Thoracic aorta (tissue), 2 donors: ENCODE measurements at regions not wholly inside any gene's neighbourhood (a gene's known extent, or its start where the extent isn't known, plus 50 kb on each side); places are given as distances from the start of the nearest gene placed in this dataset.
A peak's percentile ranks its signal among the peaks of the same experiment; 100 is the strongest.

ENCODE experiments used
- ATAC-seq: fragments of 150-250 bp; one replicate; pipeline ENCODE4 v1.8.0; 2017; ENCODE audit warnings: low read depth; ENCODE audit not compliant: insufficient number of reproducible peaks, low FRiP score
- DNase-seq: peaks from one replicate; pipeline ENCODE4 v3.0.0-alpha.2; 2020; ENCODE audit warnings: low spot score
- H3K27ac ChIP-seq, 2 donors: fragments of 200-600 bp; sonication (generic); 1 replicate in 1 of 2; 2 replicates in 1 of 2; pipeline ENCODE4 v1.5.1; 2016; ENCODE audit warnings: mild to moderate bottlenecking in 2 of 2, moderate library complexity in 2 of 2
- H3K27me3 ChIP-seq: fragments of 200-600 bp; sonication (generic); replicated peaks from 2 replicates; pipeline ENCODE4 v1.6.0; 2016; ENCODE audit warnings: mild to moderate bottlenecking; ENCODE audit not compliant: insufficient read depth
- H3K36me3 ChIP-seq: fragments of 200-600 bp; sonication (generic); one replicate; pipeline ENCODE4 v1.5.1; 2016
- H3K4me1 ChIP-seq, 2 donors: fragments of 200-600 bp; sonication (generic); 1 replicate in 1 of 2; 2 replicates in 1 of 2; pipeline versions ENCODE4 v1.5.1 to v1.6.0; 2016; ENCODE audit warnings: low read depth in 2 of 2, mild to moderate bottlenecking in 1 of 2; ENCODE audit not compliant: control insufficient read depth in 1 of 2
- H3K4me3 ChIP-seq: fragments of 200-600 bp; sonication (generic); 2 replicates; pipeline ENCODE4 v1.5.1; 2016; ENCODE audit warnings: mild to moderate bottlenecking
- H3K9me3 ChIP-seq: fragments of 200-600 bp; sonication (generic); 2 replicates; pipeline ENCODE4 v1.5.1; 2016
- TF ChIP-seq, protein P1 (sequence below): fragments of 200-600 bp; sonication (generic); IDR thresholded peaks from one replicate; pipeline ENCODE4 v1.5.1; 2019; ENCODE audit warnings: antibody characterized with exemption

DNA sequence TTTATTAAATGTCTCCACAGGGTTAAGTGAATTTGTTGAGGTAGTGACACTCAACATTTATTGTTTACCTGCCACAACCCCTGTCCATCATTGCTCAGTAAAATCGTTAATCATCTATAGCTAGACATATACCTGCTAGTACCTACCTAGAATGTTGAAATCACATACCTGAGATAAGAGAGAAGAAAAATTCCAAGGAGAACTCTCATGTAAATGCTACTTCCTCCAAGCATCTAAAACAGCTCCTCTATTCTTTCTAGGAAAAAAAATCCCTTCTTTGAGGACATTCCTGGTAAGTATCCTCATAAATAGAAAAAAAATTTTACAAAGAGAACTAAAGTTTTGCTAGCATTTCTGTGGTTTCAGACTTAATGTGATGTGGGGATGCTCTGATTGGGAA, 325.1 kb downstream of the DAD1 start:
- H3K4me3 ChIP-seq, result no peak overlapping the region
- DNase-seq (no peak), ATAC-seq (no peak)
- no peaks in the 10 kb centered on the region for H3K36me3 ChIP-seq
- H3K4me1 ChIP-seq, result peaks cover 13 to 15% of the 10 kb centered on the region in 2 donors
- peak overlapping the region in 1 of 2 donors; percentile 78 for H3K27ac ChIP-seq
- TF ChIP-seq, protein P1, sequence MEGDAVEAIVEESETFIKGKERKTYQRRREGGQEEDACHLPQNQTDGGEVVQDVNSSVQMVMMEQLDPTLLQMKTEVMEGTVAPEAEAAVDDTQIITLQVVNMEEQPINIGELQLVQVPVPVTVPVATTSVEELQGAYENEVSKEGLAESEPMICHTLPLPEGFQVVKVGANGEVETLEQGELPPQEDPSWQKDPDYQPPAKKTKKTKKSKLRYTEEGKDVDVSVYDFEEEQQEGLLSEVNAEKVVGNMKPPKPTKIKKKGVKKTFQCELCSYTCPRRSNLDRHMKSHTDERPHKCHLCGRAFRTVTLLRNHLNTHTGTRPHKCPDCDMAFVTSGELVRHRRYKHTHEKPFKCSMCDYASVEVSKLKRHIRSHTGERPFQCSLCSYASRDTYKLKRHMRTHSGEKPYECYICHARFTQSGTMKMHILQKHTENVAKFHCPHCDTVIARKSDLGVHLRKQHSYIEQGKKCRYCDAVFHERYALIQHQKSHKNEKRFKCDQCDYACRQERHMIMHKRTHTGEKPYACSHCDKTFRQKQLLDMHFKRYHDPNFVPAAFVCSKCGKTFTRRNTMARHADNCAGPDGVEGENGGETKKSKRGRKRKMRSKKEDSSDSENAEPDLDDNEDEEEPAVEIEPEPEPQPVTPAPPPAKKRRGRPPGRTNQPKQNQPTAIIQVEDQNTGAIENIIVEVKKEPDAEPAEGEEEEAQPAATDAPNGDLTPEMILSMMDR, result no peak
- H3K27me3 ChIP-seq, result no peaks in the 10 kb centered on the region
- H3K9me3 ChIP-seq, result no peaks in the 10 kb centered on the region

GRCh38 chr14:22262881-22263280, 326.1 kb downstream of the DAD1 start:
- peaks cover 13 to 15% of the 10 kb centered on the region in 2 donors for H3K4me1 ChIP-seq
- DNase-seq, result no peak
- no peaks in the 10 kb centered on the region for H3K36me3 ChIP-seq
- no peaks in the 10 kb centered on the region for H3K27me3 ChIP-seq
- TF ChIP-seq, protein P1, result no peak
- H3K9me3 ChIP-seq, result no peaks in the 10 kb centered on the region
- no peak overlapping the region for H3K4me3 ChIP-seq
- no peak overlapping the region for H3K27ac ChIP-seq
- ATAC-seq, result no peak

DNA sequence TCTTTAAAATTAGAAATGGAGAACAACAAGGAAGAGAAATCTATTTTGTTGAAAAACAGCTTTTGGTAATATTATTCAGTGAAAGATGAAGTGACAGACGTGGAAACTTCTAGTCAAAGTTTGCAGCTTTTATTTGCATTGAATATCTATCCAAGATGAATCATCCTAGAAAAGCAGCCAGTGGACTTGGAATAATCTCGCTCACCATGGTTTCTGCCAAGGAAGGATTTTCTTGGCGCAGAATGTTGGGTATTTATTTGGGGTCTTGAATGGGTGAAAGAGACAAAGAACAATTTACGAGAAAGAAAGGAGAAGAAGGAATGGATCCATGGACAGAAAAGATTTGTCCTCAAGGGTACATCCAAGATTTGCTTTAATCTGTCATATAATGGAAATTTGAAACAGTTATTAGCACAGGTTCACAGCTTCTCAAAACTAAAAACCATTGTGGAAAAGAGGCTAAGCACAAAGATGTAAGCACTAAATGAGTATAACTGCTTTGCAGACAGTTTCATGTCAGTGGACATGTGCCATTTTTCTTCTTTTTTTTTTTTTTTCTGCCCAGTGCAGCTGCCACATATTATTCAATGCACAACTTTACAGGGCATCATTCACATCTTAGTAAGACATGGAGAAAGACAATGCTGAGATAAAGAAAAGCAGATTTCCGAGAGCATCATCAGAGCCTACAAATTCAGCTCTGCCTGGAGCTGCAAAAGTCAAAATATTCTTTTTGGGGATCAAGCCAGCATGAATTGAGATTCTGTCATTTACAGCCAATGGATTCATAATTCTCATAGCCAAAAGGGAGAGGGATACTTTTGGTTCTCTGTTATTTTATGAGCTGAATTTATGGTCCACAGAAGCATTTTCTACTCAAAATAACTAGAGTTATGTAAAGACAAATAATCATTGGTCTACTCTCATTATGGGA, 333.7 kb downstream of the DAD1 start:
- no peak overlapping the region for H3K4me3 ChIP-seq
- H3K4me1 ChIP-seq, result peaks cover 4 to 25% of the 10 kb centered on the region in 2 donors
- ATAC-seq (no peak), DNase-seq (no peak)
- no peaks in the 10 kb centered on the region for H3K36me3 ChIP-seq
- no peak overlapping the region for H3K27ac ChIP-seq
- H3K9me3 ChIP-seq, result no peaks in the 10 kb centered on the region
- TF ChIP-seq, protein P1, result no peak
- H3K27me3 ChIP-seq, result no peaks in the 10 kb centered on the region

- DNase-seq, result no peak
- H3K36me3 ChIP-seq, result no peaks in the 10 kb centered on the region
- TF ChIP-seq, protein P1, result no peak
- ATAC-seq, result no peak
- no peaks in the 10 kb centered on the region for H3K27me3 ChIP-seq
- no peaks in the 10 kb centered on the region for H3K9me3 ChIP-seq
- peak overlapping the region; percentile 41 for H3K4me3 ChIP-seq
- H3K27ac ChIP-seq, result peak overlapping the region in 1 of 2 donors; percentile 44
- peaks cover 4 to 25% of the 10 kb centered on the region in 2 donors for H3K4me1 ChIP-seq
Observed at GRCh38 chr14:22252686-22253085, 336.3 kb downstream of the DAD1 start.

DNA sequence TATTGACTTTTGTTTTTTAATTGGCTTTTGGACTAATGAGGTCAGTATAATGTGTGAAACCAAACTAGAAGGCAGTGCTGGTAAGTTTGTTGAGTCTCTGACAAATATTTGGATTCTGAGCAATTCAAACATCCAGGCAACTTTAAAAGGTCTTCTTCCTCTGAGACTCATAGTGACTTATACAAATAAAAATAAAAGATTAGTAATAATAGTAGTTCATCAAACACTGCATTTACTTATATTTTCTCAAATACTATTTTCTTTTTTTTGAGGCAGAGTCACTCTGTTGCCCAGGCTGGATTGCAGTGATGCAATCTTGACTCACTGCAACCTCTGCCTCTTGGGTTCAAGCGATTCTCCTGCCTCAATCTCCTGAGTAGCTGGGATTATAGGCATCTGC, 337.9 kb downstream of the DAD1 start:
- no peak for ATAC-seq
- H3K9me3 ChIP-seq, result no peaks in the 10 kb centered on the region
- TF ChIP-seq, protein P1, result no peak

More for the DNA sequence above, 337.9 kb downstream of the DAD1 start:
- no peak for DNase-seq
- H3K4me3 ChIP-seq, result no peak overlapping the region
- H3K27me3 ChIP-seq, result no peaks in the 10 kb centered on the region
- no peaks in the 10 kb centered on the region for H3K36me3 ChIP-seq
- no peak overlapping the region for H3K27ac ChIP-seq
- peaks cover 4 to 25% of the 10 kb centered on the region in 2 donors for H3K4me1 ChIP-seq
